Type B pancreatic cell (in vitro differentiated cells): ENCODE measurements at regions not wholly inside any gene's neighbourhood (a gene's known extent, or its start where the extent isn't known, plus 50 kb on each side); places are given as distances from the start of the nearest gene placed in this dataset.
"Not testable (repeated sequence)": the region's sequence is repeated elsewhere in the genome, so short reads cannot be mapped to it uniquely, and the experiment has no call there.

Experiments
- DNase-seq: peaks from one replicate; pipeline ENCODE4 v3.0.0; 2021; ENCODE audit warnings: mixed read lengths; ENCODE audit not compliant: unreplicated experiment; ENCODE audit errors: extremely low spot score
- H3K27ac Mint-ChIP-seq: 2 replicates; pipeline ENCODE4 v1.8.0; 2021; ENCODE audit warnings: mild to moderate bottlenecking, mixed read lengths
- H3K27me3 Mint-ChIP-seq: 2 replicates; pipeline ENCODE4 v1.8.0; 2021; ENCODE audit warnings: mixed read lengths
- H3K36me3 Mint-ChIP-seq: 2 replicates; pipeline ENCODE4 v1.8.0; 2021; ENCODE audit warnings: mixed read lengths
- H3K4me1 Mint-ChIP-seq: one replicate; pipeline ENCODE4 v1.8.0; 2021; ENCODE audit warnings: mixed read lengths; ENCODE audit not compliant: unreplicated experiment
- H3K4me3 Mint-ChIP-seq: 2 replicates; pipeline ENCODE4 v1.8.0; 2021; ENCODE audit warnings: mild to moderate bottlenecking, mixed read lengths
- H3K9me3 Mint-ChIP-seq: 2 replicates; pipeline ENCODE4 v1.8.0; 2021; ENCODE audit warnings: mixed read lengths
- CTCF ChIP-seq: fragments of 200-600 bp; sonication (generic); conservative IDR thresholded peaks from 2 replicates; pipeline ENCODE4 v1.5.0; 2021; ENCODE audit warnings: antibody characterized with exemption, mild to moderate bottlenecking

GRCh38 chr2:192414794-192415193 lies 220.1 kb upstream of the TMEFF2 start:
- H3K4me1 Mint-ChIP-seq, result no peaks in the 10 kb centered on the region
- no peak for TF ChIP-seq CTCF

GRCh38 chr2:192413812-192414681 lies 219.3 kb upstream of the TMEFF2 start:
- Mint-ChIP-seq H3K4me3 (no peak overlapping the region), H3K36me3 (no peaks in the 10 kb centered on the region), H3K27me3 (no peaks in the 10 kb centered on the region), H3K9me3 (no peaks in the 10 kb centered on the region), H3K27ac (no peak overlapping the region), H3K4me1 (no peaks in the 10 kb centered on the region)
- no peak for DNase-seq
- no peak for TF ChIP-seq CTCF

More at GRCh38 chr2:192414794-192415193, 220.1 kb upstream of the TMEFF2 start:
- Mint-ChIP-seq H3K27me3 (no peaks in the 10 kb centered on the region), H3K4me3 (no peak overlapping the region), H3K27ac (no peak overlapping the region), H3K36me3 (no peaks in the 10 kb centered on the region), H3K9me3 (no peaks in the 10 kb centered on the region)
- no peak for DNase-seq

GRCh38 chr2:192412866-192413265 lies 218.1 kb upstream of the TMEFF2 start:
- H3K27me3 Mint-ChIP-seq, H3K27ac Mint-ChIP-seq, H3K9me3 Mint-ChIP-seq, H3K36me3 Mint-ChIP-seq, H3K4me3 Mint-ChIP-seq, H3K4me1 Mint-ChIP-seq, DNase-seq: not testable (repeated sequence)

GRCh38 chr2:192412394-192412793 lies 217.7 kb upstream of the TMEFF2 start:
- DNase-seq, result no peak
- H3K27me3 Mint-ChIP-seq, result peaks cover 12% of the 10 kb centered on the region
- no peaks in the 10 kb centered on the region for H3K9me3 Mint-ChIP-seq
- no peak overlapping the region for H3K4me3 Mint-ChIP-seq
- H3K4me1 Mint-ChIP-seq, result peaks cover 5% of the 10 kb centered on the region
- no peak overlapping the region for H3K27ac Mint-ChIP-seq
- no peak for TF ChIP-seq CTCF
- no peaks in the 10 kb centered on the region for H3K36me3 Mint-ChIP-seq

GRCh38 chr2:192411755-192412154 lies 217.0 kb upstream of the TMEFF2 start:
- Mint-ChIP-seq H3K36me3 (no peaks in the 10 kb centered on the region), H3K27me3 (peaks cover 12% of the 10 kb centered on the region), H3K9me3 (no peaks in the 10 kb centered on the region), H3K4me3 (no peak overlapping the region), H3K27ac (no peak overlapping the region), H3K4me1 (peaks cover 5% of the 10 kb centered on the region)
- no peak for TF ChIP-seq CTCF
- DNase-seq, result no peak

- Mint-ChIP-seq H3K9me3 (no peaks in the 10 kb centered on the region), H3K36me3 (no peaks in the 10 kb centered on the region), H3K27me3 (peaks cover 12% of the 10 kb centered on the region), H3K4me3 (no peak overlapping the region), H3K27ac (no peak overlapping the region), H3K4me1 (peaks cover 5% of the 10 kb centered on the region)
- TF ChIP-seq CTCF, result no peak
- DNase-seq, result no peak
Measured at GRCh38 chr2:192410319-192410718, 215.6 kb upstream of the TMEFF2 start.
